Transverse colon (tissue), 4 donors: ENCODE measurements at regions not wholly inside any gene's neighbourhood (a gene's known extent, or its start where the extent isn't known, plus 50 kb on each side); places are given as distances from the start of the nearest gene placed in this dataset.
A peak's percentile ranks its signal among the peaks of the same experiment; 100 is the strongest.

Source experiments
- DNase-seq: peaks from one replicate; pipeline ENCODE4 v3.0.0-alpha.2; 2019
- H3K27ac ChIP-seq, 4 donors: fragments of 200-600 bp; sonication (generic); 2 replicates each; pipeline ENCODE4 v1.5.1; 2016 to 2018; ENCODE audit warnings: inconsistent platforms in 4 of 4
- H3K27me3 ChIP-seq: fragments of 200-600 bp; sonication (generic); 2 replicates; pipeline ENCODE4 v1.5.1; 2017; ENCODE audit warnings: inconsistent platforms
- H3K36me3 ChIP-seq, 4 donors: fragments of 200-600 bp; sonication (generic); 2 replicates each; pipeline ENCODE4 v1.5.1; 2017 to 2019; ENCODE audit warnings: inconsistent platforms in 4 of 4
- H3K4me1 ChIP-seq, 4 donors: fragments of 200-600 bp; sonication (generic); 2 replicates each; pipeline ENCODE4 v1.5.1; 2017 to 2020; ENCODE audit warnings: inconsistent platforms in 4 of 4
- H3K4me3 ChIP-seq, 4 donors: fragments of 200-600 bp; sonication (generic); 1 replicate in 1 of 4; 2 replicates in 3 of 4; pipeline versions ENCODE4 v1.5.1 to v1.6.1; 2017 to 2019; ENCODE audit warnings: inconsistent platforms in 4 of 4
- H3K9me3 ChIP-seq, 2 donors: fragments of 200-600 bp; sonication (generic); 2 replicates each; pipeline ENCODE4 v1.5.1; 2017 to 2019; ENCODE audit warnings: inconsistent platforms in 2 of 2
- EP300 ChIP-seq: sonication (generic); formaldehyde crosslinking; IDR thresholded peaks from one replicate; pipeline ENCODE4 v1.6.1; 2017; ENCODE audit warnings: antibody characterized with exemption, low read depth
- POLR2A ChIP-seq: fragments of 450-650 bp; IDR thresholded peaks from one replicate; pipeline ENCODE4 v1.6.1; 2016; ENCODE audit warnings: antibody characterized with exemption, mild to moderate bottlenecking, moderate library complexity
- POLR2AphosphoS5 ChIP-seq, 3 donors: sonication (generic); formaldehyde crosslinking; IDR thresholded peaks; one replicate each; pipeline ENCODE4 v1.6.1; 2016; ENCODE audit warnings: antibody characterized with exemption in 3 of 3
- WGBS, 2 donors: methylation state at CpG; one replicate each; pipeline ENCODE4 v1.1.5; 2018; ENCODE audit warnings: low coverage in 1 of 2; 5-methylcytosine and 5-hydroxymethylcytosine counted together
- in situ Hi-C, 4 donors: fragments of 200-750 bp; cut with MboI; loops; one replicate each; pipeline versions ENCODE4 v1.15.0 to v1.15.1; 2017; ENCODE audit warnings: low sequenced_read_pairs in 3 of 4, low pct_ligation_motif_present in 1 of 4, low pct_unique_long_range_greater_than_20kb in 1 of 4
- intact Hi-C: fragments of 100-400 bp; cut with DNase I; formaldehyde crosslinking; loops from one replicate; pipeline ENCODE4 v1.15.1; 2023; ENCODE audit warnings: low total_unique reads
- TF ChIP-seq, protein P1 (sequence below), 5 experiments: fragments of 200-600 bp in 3 of 5; fragments of 450-650 bp in 2 of 5; sonication (generic) in 3 of 5; IDR thresholded peaks; 1 replicate in 2 of 5; 2 replicates in 3 of 5; pipeline ENCODE4 v1.5.1; 2016 to 2017; ENCODE audit warnings: antibody characterized with exemption in 5 of 5, inconsistent platforms in 3 of 5, mild to moderate bottlenecking in 2 of 5, moderate library complexity in 1 of 5

DNA sequence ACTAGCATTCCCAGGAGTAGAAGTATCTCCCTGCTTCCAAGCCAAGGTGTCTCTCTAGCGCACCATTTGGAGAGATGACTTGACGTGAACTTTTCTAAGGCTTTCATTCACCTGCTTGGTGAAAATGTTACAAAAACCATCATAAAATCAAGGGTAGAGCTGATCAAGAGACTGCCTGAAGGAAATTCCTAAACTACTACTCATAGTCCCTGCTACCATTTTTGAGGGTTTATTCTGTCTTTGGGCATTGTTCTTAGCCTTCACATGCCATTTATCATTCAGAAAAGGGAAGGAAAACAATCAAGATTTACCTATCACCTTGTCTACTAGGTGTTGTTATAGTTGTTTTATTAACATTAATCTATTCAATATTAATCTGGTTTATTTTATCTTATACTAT lies 525.8 kb downstream of the NTRK3 start:
- Histone ChIP-seq H3K36me3 (no peaks in the 10 kb centered on the region), H3K4me3 (no peak overlapping the region), H3K9me3 (no peaks in the 10 kb centered on the region), H3K4me1 (no peaks in the 10 kb centered on the region), H3K27ac (no peak overlapping the region), H3K27me3 (no peaks in the 10 kb centered on the region)
- DNase-seq = no peak
- no peak for TF ChIP-seq POLR2AphosphoS5 (IDR thresholded peaks at IDR 0.05)
- TF ChIP-seq, protein P1, sequence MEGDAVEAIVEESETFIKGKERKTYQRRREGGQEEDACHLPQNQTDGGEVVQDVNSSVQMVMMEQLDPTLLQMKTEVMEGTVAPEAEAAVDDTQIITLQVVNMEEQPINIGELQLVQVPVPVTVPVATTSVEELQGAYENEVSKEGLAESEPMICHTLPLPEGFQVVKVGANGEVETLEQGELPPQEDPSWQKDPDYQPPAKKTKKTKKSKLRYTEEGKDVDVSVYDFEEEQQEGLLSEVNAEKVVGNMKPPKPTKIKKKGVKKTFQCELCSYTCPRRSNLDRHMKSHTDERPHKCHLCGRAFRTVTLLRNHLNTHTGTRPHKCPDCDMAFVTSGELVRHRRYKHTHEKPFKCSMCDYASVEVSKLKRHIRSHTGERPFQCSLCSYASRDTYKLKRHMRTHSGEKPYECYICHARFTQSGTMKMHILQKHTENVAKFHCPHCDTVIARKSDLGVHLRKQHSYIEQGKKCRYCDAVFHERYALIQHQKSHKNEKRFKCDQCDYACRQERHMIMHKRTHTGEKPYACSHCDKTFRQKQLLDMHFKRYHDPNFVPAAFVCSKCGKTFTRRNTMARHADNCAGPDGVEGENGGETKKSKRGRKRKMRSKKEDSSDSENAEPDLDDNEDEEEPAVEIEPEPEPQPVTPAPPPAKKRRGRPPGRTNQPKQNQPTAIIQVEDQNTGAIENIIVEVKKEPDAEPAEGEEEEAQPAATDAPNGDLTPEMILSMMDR (IDR thresholded peaks at IDR 0.05) = no peak
- no peak for TF ChIP-seq POLR2A
- no peak for TF ChIP-seq EP300
- WGBS, 2 donors = 60 to 90% methylated on average over 1 to 2 of the region's 2 CpGs
- intact Hi-C loops = no loop called here
- in situ Hi-C loops = no loop called here

DNA sequence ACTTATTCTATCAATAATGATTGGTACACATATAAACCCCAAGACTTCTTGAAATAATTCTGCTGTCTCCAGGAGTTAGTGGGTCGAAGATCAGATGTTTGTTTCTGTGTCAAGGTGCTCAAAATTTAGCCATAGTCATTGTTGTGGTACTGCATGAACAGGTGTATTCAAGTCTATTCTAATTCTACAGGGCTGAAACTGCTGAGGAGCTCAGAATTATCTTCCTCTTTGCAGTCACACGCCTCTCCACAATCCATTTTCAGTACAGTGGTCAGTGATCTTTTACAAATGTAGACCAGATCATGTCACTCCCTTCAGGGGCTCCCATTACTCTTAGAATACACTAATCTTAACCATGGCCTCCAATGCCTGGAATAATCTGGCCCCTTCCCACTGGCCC lies 527.5 kb downstream of the NTRK3 start:
- H3K27me3 ChIP-seq = no peaks in the 10 kb centered on the region
- no peak overlapping the region for H3K27ac ChIP-seq
- TF ChIP-seq POLR2AphosphoS5 (IDR thresholded peaks at IDR 0.05) (no peak), EP300 (no peak), POLR2A (no peak)
- TF ChIP-seq, protein P1 (IDR thresholded peaks at IDR 0.05) = no peak
- whole genome bisulfite sequencing, 2 donors = 44 to 51% methylated on average over 1 to 2 of the region's 2 CpGs
- no peak for DNase-seq
- no peaks in the 10 kb centered on the region for H3K4me1 ChIP-seq
- in situ Hi-C loops = no loop called here
- H3K36me3 ChIP-seq = no peaks in the 10 kb centered on the region
- H3K9me3 ChIP-seq = no peaks in the 10 kb centered on the region
- no peak overlapping the region for H3K4me3 ChIP-seq
- intact Hi-C loops = no loop called here

DNA sequence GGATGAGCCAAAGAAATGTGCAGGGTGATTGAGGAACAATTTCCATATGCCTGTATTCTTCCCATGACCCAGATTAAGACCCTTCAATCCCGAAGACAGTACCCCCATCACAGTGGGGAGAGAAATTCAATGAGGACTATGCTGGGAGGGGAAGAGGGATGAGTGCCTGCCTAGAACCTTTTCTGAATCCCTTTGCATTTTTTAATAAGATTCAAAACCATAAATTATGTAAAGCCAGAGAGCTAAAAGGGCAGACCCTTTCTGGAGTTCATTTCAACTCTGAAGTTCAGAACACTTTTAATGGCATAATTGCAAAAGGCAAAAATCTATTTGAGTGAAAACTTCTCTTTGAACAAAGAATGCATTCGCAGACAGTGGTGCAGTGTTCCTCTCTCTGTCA lies 529.5 kb downstream of the NTRK3 start:
- intact Hi-C loops (no loop called here), in situ Hi-C loops (no loop called here)
- Histone ChIP-seq H3K4me3 (no peak overlapping the region), H3K9me3 (no peaks in the 10 kb centered on the region), H3K27me3 (no peaks in the 10 kb centered on the region), H3K27ac (no peak overlapping the region), H3K36me3 (no peaks in the 10 kb centered on the region), H3K4me1 (no peaks in the 10 kb centered on the region)
- no peak for DNase-seq
- TF ChIP-seq, protein P1 (IDR thresholded peaks at IDR 0.05) = no peak
- TF ChIP-seq POLR2AphosphoS5 (IDR thresholded peaks at IDR 0.05) (no peak), EP300 (no peak), POLR2A (no peak)
- 67 to 73% methylated on average over 2 of the region's 2 CpGs for WGBS, 2 donors

DNA sequence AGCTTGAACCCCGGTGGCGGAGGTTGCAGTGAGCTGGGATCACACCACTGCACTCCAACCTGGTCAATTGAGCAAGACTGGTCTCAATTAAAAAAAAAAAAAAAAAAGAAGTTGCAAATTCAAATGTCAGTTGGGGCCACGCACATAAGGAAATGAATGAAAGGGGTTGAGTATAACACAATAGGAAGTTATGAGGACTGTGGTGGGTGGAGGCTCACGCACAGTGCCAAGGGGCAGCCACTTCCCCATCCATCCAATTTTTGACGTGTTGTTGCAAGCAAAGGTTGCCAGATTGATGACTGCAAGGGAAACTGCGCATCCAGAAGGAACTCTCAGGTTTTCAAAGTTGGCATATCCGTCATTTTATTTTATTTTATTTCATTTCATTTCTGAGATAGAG lies 532.2 kb downstream of the NTRK3 start:
- Histone ChIP-seq H3K4me3 (no peak overlapping the region), H3K4me1 (no peaks in the 10 kb centered on the region), H3K27me3 (no peaks in the 10 kb centered on the region), H3K36me3 (no peaks in the 10 kb centered on the region), H3K9me3 (no peaks in the 10 kb centered on the region), H3K27ac (no peak overlapping the region)
- TF ChIP-seq POLR2A (no peak), POLR2AphosphoS5 (IDR thresholded peaks at IDR 0.05) (no peak), EP300 (no peak)
- TF ChIP-seq, protein P1 (IDR thresholded peaks at IDR 0.05) = no peak
- WGBS, 2 donors = 74 to 77% methylated on average over 7 of the region's 7 CpGs
- peak; percentile 8 for DNase-seq
- intact Hi-C loops = no loop called here
- in situ Hi-C loops = no loop called here
